ENCODE measurements at regions not wholly inside any gene's neighbourhood (a gene's known extent, or its start where the extent isn't known, plus 50 kb on each side); places are given as distances from the start of the nearest gene placed in this dataset.
"Not testable (repeated sequence)": the region's sequence is repeated elsewhere in the genome, so short reads cannot be mapped to it uniquely, and the experiment has no call there.

GRCh38 chr20:12072954-12073264, 155.2 kb downstream of the BTBD3 start:
- no peak for FAIRE-seq

DNA sequence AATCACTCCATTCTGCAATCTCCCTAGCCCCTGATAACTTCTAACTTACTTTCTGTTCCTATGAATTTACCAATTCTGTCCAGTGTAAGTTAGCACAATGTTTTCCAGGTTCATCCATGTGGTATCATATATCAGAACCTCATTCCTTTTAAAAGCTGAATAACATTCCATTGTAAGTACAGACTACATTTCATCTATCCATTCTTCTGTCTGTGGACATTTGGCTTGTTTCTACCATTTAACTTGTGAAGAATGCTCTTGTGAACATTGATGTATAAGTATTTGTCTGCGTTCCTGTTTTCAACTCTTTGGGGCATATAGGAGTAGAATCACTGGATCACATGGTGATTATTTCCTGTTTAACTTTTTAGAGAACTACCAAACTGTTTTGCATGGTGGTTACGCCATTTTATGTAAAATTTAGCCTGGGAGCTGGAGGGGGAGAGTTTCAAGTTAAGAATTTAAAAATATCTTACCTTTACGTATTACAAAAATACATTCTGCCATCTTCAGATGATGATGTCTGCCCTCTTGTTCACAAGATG, 156.5 kb downstream of the BTBD3 start:
- no peak for FAIRE-seq

GRCh38 chr20:12076200-12076599, 158.5 kb downstream of the BTBD3 start:
- FAIRE-seq: no peak

DNA sequence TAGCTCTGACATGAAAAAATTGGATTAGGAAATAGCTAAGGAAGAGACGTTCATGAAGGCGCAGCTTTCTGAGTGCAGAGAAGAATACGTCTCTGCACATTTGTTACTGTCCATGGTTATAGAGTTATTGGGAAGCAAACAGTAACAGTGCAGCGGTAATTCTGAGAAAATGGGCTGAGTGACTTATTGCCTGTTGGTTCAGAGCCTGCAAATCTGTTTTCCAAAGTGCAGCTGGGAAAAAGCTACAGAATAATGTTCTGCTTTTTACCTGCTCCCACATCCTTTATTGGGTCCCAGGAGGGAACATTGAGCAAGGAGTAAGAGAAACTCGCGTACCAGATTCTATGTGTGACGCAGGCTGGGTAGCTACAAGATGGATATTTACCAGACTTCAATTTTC, 160.2 kb downstream of the BTBD3 start:
- FAIRE-seq: no peak

GRCh38 chr20:12079490-12079889, 161.8 kb downstream of the BTBD3 start:
- no peak for FAIRE-seq

DNA sequence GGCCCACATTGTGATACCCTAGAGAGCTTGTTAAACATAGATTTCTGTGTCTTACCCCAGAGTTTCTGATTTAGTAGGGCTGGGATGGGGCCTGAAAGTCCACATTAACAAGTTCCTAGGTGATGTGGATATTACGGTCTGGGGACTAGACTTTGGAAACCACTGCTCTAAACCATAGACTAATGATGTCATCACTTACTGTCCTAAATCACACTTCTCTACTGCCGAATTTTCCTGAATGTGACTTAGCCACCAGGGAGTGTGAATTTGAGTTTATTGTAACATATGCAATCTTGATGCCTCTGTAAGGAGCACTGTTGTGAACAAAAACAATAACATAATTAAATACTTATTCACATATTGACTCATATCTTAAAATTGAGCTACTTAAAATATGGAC, 165.6 kb downstream of the BTBD3 start:
- FAIRE-seq: no peak

DNA sequence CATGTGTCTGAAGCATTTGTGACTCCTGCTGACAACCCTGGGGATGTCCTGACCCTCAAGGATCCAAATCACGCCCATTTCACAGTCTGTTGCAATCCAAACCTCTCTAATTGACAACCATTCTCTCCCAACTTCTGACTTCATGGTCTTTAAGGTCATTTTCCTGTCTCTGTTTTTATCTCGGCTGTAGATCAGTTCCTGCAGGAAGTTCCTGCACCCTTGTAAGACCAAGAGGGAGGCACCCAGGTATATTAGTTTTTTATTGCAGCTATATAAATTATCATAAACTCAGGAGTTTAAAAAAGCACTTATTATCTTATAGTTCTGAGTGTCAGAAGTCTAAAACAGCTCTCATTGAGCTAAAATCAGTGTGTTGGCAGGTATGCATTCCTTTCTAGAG, 166.8 kb downstream of the BTBD3 start:
- no peak for FAIRE-seq

DNA sequence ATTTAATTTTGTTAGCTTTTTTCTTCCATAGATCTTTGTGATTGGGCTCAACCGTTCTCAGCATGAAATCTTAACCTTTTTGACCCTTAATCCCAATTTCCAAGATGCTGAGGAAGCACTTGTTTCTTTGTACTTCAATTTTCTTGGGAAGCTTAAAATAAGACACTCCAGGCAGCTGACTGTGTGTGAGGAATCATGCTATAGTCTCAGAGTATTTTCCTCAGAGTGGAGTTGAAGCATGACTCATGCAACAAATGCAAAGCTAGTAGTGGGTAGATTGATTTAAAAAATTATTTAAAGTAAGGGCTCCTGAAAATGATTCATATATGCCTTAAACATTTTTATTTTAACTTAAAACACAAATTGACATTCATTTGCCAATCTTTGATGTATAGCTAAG, 168.7 kb downstream of the BTBD3 start:
- FAIRE-seq: no peak

- no peak for FAIRE-seq
Measured at GRCh38 chr20:12090920-12091319, 173.2 kb downstream of the BTBD3 start.

DNA sequence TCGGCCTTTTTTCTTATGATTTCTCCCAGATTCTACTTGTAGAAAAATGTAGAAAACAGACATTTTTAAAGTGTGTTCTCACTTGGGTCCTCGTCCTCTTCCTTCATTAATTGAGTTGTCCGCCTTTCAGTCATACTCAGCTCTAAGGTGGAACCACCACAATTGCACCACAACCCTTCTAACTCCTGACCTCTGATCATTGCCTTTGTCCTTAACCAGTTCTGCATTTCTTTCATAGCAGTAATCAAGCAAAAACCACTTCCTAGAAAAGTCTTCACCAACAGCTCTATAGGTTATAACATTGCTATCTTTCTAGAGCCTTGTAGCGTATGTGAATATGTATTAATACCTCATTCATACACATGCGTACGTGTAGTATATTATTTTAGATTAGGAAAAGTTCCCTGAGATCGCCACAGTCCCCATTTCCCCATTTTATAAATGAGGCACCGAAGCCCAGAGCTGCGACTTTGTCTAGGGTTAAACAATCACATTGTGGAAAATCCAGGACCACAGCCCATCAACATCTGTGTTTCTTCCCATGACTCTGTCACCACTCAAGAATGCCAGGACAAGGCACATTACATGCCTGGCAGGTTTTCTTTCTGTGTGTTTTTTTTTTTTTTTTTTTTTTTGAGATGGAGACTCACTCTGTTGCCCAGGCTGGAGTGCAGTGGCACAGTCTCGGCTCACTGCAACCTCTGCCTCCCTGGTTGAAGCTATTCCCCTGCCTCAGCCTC, 175.5 kb downstream of the BTBD3 start:
- FAIRE-seq: no peak

- FAIRE-seq: not testable (repeated sequence)
Measured at GRCh38 chr20:12093797-12094190, 176.1 kb downstream of the BTBD3 start.

DNA sequence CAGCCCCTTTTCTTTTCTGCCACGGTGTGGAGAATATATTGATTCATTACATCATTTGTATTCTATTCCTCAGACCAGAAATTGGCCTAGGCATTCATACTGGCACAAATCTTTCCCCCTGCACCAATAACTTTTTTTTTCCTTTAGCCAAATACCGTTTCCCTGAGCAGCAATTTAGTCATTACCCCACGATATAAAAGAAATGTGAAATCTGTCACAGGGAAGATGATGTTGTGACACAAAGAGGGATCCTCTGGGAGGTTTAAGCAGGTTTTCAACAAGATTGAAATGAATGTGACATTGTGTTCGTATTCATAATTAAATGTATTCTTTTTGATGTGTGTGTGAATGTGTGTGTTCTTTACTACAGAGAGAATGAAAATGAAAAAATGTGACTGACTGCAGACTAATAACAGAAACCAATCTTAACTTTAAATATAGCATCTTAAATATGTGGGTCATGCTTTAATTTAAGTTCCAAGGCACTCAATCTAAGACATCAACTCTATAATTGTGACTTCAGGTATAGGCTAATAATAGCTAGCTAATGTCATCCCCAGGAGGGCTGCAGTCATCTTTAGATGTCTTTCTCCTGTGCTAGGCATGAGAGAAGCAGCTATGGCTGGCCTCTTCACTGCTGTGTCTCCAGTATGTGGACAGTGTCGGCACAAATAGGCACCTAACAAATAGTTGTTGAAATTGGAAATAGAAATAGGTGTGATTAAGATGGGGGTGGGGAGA, 177.7 kb downstream of the BTBD3 start:
- no peak for FAIRE-seq

DNA sequence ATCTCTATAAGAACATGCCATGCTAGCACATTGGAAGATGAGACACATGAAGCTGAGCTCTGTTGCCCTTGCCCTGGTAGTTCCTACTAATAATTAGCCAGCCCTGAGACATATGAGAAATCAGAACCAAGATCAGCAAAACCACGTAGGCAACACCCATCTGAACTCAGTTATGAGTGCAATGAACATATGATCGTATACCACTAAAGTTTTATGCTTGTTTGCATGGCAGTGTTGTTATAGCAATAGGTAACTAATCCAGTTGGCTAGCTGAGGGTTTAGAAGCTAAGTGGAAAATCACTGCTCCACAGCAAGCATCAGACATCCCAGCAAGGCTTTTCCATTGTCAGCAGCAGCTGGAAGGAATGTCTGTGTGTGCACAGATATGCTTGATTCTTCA, 180.7 kb downstream of the BTBD3 start:
- no peak for FAIRE-seq

DNA sequence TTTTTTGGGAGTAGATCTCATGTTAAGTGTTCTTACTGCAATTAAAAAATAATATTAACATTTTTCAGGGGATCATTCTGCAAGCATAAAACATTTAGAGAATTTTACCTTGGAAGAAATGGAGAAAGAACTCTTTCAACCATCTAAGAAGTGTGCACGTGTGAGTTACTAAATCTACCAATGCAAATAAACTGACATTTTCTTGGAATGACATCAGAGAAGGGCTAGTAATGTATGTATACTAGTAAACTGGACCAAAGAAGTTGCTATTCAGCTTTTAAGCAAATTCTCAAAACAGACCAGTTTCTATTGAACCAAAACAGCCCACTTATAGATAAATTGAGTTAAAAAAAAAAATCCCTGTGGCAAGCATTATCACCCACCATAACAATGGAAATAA, 191.2 kb downstream of the BTBD3 start:
- no peak for FAIRE-seq

GRCh38 chr20:12110274-12110673, 192.6 kb downstream of the BTBD3 start:
- no peak for FAIRE-seq

- FAIRE-seq: no peak
Measured at GRCh38 chr20:12110711-12111110, 193.0 kb downstream of the BTBD3 start.

DNA sequence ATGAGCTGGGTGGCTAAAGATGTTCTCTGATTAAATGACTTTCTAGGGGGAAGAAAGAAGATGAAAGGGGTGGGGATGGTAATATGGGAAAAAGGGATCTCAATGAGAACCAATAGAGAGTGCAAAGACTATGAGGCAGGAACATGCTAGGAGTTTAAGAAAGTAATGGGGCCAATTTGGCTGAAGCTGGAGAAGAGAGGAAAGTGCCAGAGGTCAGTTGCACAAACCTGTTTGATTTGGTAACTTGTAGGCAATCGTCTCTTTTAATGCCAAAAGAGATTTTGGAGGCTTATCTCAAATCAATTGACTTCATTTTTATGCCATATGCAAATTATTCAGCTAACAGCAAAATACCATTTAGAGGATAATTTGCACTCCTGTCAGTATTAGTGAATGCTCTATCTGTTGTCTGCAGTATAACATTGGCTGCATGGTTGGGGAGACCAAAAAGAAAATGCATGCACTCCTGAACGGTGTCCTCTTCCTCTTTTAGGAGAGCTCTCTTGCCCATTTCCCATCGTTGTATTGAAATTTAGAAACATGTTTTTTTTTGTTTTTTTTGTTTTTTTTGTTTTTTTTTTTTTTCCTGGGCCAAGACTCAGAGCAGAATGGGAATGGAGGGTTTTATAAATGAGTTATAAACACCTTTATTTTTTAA, 193.9 kb downstream of the BTBD3 start:
- no peak for FAIRE-seq

DNA sequence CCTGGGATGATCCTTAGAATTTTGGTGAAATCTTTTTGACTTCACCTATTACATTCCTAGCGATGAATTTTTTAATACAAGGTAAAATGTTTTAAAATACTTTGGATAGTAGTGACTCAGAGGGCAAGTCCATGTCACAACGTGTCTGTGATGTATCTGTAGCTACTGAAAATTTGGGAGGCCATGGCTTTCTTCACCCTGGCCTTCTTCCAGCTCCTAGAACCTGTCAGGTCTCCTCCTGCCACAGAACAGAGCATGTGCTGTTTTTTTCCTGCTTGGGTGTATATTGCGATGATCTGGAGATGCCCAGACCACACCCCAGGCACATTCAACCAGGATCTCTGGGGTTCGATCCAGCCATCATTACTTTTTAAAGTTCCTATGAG, 194.4 kb downstream of the BTBD3 start:
- FAIRE-seq: no peak

DNA sequence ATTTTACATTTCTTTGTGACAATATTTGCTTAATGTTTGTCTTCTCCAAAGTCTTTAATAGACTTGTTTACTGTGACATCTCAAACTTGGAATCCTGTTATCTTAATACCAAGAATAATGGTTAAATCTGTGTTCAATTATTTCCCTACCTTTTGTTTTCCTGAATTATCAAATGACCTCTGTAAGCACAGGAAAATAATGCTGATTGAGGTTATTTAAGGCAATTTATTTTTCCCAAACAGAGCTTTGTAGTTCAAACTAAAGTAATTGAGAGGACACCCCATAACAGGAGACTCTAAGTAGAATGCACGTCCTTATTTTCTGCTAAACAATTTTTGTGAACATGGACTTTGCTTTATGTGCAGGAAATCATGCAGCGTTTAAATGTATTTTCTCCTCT, 195.0 kb downstream of the BTBD3 start:
- FAIRE-seq: no peak

GRCh38 chr20:12113075-12113467, 195.4 kb downstream of the BTBD3 start:
- FAIRE-seq: no peak

- FAIRE-seq: no peak
Measured at GRCh38 chr20:12113468-12114371, 196.0 kb downstream of the BTBD3 start.

DNA sequence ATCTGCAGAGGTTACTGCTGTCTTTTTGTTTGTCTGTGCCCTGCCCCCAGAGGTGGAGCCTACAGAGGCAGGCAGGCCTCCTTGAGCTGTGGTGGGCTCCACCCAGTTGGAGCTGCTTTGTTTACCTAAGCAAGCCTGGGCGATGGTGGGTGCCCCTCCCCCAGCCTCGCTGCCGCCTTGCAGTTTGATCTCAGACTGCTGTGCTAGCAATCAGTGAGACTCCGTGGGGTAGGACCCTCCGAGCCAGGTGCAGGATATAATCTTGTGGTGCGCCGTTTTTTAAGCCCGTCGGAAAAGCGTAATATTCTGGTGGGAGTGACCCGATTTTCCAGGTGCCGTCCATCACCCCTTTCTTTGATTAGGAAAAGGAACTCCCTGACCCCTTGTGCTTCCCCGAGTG, 211.4 kb downstream of the BTBD3 start:
- FAIRE-seq: not testable (repeated sequence)

- not testable (repeated sequence) for FAIRE-seq
Measured at GRCh38 chr20:12129532-12129931, 211.8 kb downstream of the BTBD3 start.

Data from islet of Langerhans (tissue), 1 donor.